Spleen (tissue), 7 donors: ENCODE measurements at regions not wholly inside any gene's neighbourhood (a gene's known extent, or its start where the extent isn't known, plus 50 kb on each side); places are given as distances from the start of the nearest gene placed in this dataset.

Experiments used
- POLR2AphosphoS5 ChIP-seq, 3 donors: sonication (generic); formaldehyde crosslinking; IDR thresholded peaks; one replicate each; pipeline ENCODE4 v1.5.1; 2017; ENCODE audit warnings: antibody characterized with exemption in 3 of 3
- TF ChIP-seq, protein P1 (sequence below), 11 experiments: fragments of 200-600 bp in 7 of 11; fragments of 450-650 bp in 4 of 11; sonication (generic) in 4 of 11; IDR thresholded peaks in 8 of 11; conservative IDR thresholded peaks in 3 of 11; 1 replicate in 7 of 11; 2 replicates in 4 of 11; pipeline versions ENCODE4 v1.4.0 to v1.8.0; 2016 to 2021; ENCODE audit warnings: antibody characterized with exemption in 11 of 11, inconsistent platforms in 4 of 11, mild to moderate bottlenecking in 1 of 11
- donor health status: DM: no; HTN: no; CAD: no; lungs with moderate emphysema.
- donor health status: DM: no; HTN: no; CAD: no.
- donor health status: DM: no; HTN: no; CAD: no.

DNA sequence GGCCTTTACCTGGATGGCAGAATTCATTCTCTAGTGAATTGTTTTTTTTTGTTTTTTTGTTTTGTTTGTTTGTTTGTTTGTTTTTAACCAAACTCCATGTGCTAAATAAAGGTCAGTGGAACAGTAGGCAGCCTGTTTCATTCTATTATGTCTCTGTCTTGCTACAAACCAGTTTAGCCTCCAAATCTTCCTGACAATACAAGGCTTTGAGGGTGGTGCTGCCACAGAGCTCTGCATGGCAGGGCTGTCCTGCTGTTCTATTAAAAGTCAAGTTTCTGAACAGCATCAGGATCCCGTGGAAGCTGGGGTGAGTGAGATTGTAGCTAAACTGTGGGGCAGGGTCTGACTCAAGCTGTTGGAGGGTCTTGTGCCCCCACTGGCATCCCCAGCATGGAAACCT is 144.1 kb upstream of the MAST4 start:
- TF ChIP-seq, protein P1, sequence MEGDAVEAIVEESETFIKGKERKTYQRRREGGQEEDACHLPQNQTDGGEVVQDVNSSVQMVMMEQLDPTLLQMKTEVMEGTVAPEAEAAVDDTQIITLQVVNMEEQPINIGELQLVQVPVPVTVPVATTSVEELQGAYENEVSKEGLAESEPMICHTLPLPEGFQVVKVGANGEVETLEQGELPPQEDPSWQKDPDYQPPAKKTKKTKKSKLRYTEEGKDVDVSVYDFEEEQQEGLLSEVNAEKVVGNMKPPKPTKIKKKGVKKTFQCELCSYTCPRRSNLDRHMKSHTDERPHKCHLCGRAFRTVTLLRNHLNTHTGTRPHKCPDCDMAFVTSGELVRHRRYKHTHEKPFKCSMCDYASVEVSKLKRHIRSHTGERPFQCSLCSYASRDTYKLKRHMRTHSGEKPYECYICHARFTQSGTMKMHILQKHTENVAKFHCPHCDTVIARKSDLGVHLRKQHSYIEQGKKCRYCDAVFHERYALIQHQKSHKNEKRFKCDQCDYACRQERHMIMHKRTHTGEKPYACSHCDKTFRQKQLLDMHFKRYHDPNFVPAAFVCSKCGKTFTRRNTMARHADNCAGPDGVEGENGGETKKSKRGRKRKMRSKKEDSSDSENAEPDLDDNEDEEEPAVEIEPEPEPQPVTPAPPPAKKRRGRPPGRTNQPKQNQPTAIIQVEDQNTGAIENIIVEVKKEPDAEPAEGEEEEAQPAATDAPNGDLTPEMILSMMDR (IDR thresholded peaks at IDR 0.05 in 8 of 11, conservative IDR thresholded peaks at IDR 0.05 in 3 of 11), result no peak
- TF ChIP-seq POLR2AphosphoS5 (IDR thresholded peaks at IDR 0.05), result no peak
